ENCODE measurements at regions not wholly inside any gene's neighbourhood (a gene's known extent, or its start where the extent isn't known, plus 50 kb on each side); places are given as distances from the start of the nearest gene placed in this dataset.

- Histone ChIP-seq H2AFZ (ENCODE audit: control insufficient read depth, low read length) (no peak overlapping the region), H3K27ac (ENCODE audit: control insufficient read depth, insufficient read depth, low read length) (no peak overlapping the region), H3K4me2 (ENCODE audit: control insufficient read depth, extremely low read depth, insufficient read depth, low read depth, low read length) (no peak overlapping the region), H3K36me3 (ENCODE audit: control insufficient read depth in 2 of 2, extremely low read depth in 1 of 2, insufficient read depth in 2 of 2, low read length in 2 of 2) (no peaks in the 10 kb centered on the region), H3K9me1 (ENCODE audit: control insufficient read depth, extremely low read depth, insufficient read depth, low read length) (no peaks in the 10 kb centered on the region), H3K79me2 (ENCODE audit: control insufficient read depth, insufficient read depth, low read length) (no peaks in the 10 kb centered on the region), H3K27me3 (ENCODE audit: control insufficient read depth, extremely low read depth, insufficient read depth, low read length) (no peaks in the 10 kb centered on the region), H3K4me3 (ENCODE audit: control insufficient read depth in 2 of 3, extremely low read depth in 1 of 3, insufficient read depth in 2 of 3, low read depth in 1 of 3, low read length in 3 of 3) (no peak overlapping the region), H3K9ac (ENCODE audit: control insufficient read depth, extremely low read depth, insufficient read depth, low read length) (no peak overlapping the region), H3K9me3 (ENCODE audit: control insufficient read depth, low read depth, low read length) (no peaks in the 10 kb centered on the region), H4K20me1 (ENCODE audit: control insufficient read depth, extremely low read depth, insufficient read depth, low read length) (no peaks in the 10 kb centered on the region), H3K4me1 (ENCODE audit: control insufficient read depth, extremely low read depth, insufficient read depth, low read length) (no peaks in the 10 kb centered on the region)
- DNase-seq (ENCODE audit: low read depth, low spot score) (no peak), FAIRE-seq (no peak)
- dilution Hi-C loops (cut with MboI; ENCODE audit: extremely low pct_ligation_motif_present, low sequenced_read_pairs) = no loop called here
- no peak for TF ChIP-seq EZH2 (IDR thresholded peaks at IDR 0.05; ENCODE audit: low read length)
These were observed 1787.9 kb upstream of the WWC1 start for GRCh38 chr5:166503506-166503905.

GRCh38 chr5:166505067-166505466 lies 1786.4 kb upstream of the WWC1 start:
- H2AFZ ChIP-seq (ENCODE audit: control insufficient read depth, low read length) = no peak overlapping the region
- DNase-seq (ENCODE audit: low read depth, low spot score) = no peak
- no peak overlapping the region for H3K9ac ChIP-seq (ENCODE audit: control insufficient read depth, extremely low read depth, insufficient read depth, low read length)
- H3K9me1 ChIP-seq (ENCODE audit: control insufficient read depth, extremely low read depth, insufficient read depth, low read length) = no peaks in the 10 kb centered on the region
- H3K36me3 ChIP-seq (ENCODE audit: control insufficient read depth in 2 of 2, extremely low read depth in 1 of 2, insufficient read depth in 2 of 2, low read length in 2 of 2) = no peaks in the 10 kb centered on the region
- dilution Hi-C loops (cut with MboI; ENCODE audit: extremely low pct_ligation_motif_present, low sequenced_read_pairs) = no loop called here
- no peak overlapping the region for H3K4me2 ChIP-seq (ENCODE audit: control insufficient read depth, extremely low read depth, insufficient read depth, low read depth, low read length)
- no peaks in the 10 kb centered on the region for H3K27me3 ChIP-seq (ENCODE audit: control insufficient read depth, extremely low read depth, insufficient read depth, low read length)
- no peaks in the 10 kb centered on the region for H3K9me3 ChIP-seq (ENCODE audit: control insufficient read depth, low read depth, low read length)
- no peak for FAIRE-seq
- H3K79me2 ChIP-seq (ENCODE audit: control insufficient read depth, insufficient read depth, low read length) = no peaks in the 10 kb centered on the region
- H3K4me1 ChIP-seq (ENCODE audit: control insufficient read depth, extremely low read depth, insufficient read depth, low read length) = no peaks in the 10 kb centered on the region
- TF ChIP-seq EZH2 (IDR thresholded peaks at IDR 0.05; ENCODE audit: low read length) = no peak
- no peak overlapping the region for H3K4me3 ChIP-seq (ENCODE audit: control insufficient read depth in 2 of 3, extremely low read depth in 1 of 3, insufficient read depth in 2 of 3, low read depth in 1 of 3, low read length in 3 of 3)
- no peaks in the 10 kb centered on the region for H4K20me1 ChIP-seq (ENCODE audit: control insufficient read depth, extremely low read depth, insufficient read depth, low read length)
- H3K27ac ChIP-seq (ENCODE audit: control insufficient read depth, insufficient read depth, low read length) = no peak overlapping the region

- H3K27ac ChIP-seq (ENCODE audit: control insufficient read depth, insufficient read depth, low read length) = no peak overlapping the region
- no peak overlapping the region for H2AFZ ChIP-seq (ENCODE audit: control insufficient read depth, low read length)
- H3K4me3 ChIP-seq (ENCODE audit: control insufficient read depth in 2 of 3, extremely low read depth in 1 of 3, insufficient read depth in 2 of 3, low read depth in 1 of 3, low read length in 3 of 3) = no peak overlapping the region
- H3K9ac ChIP-seq (ENCODE audit: control insufficient read depth, extremely low read depth, insufficient read depth, low read length) = no peak overlapping the region
- H3K4me2 ChIP-seq (ENCODE audit: control insufficient read depth, extremely low read depth, insufficient read depth, low read depth, low read length) = no peak overlapping the region
- H3K27me3 ChIP-seq (ENCODE audit: control insufficient read depth, extremely low read depth, insufficient read depth, low read length) = no peaks in the 10 kb centered on the region
- DNase-seq (ENCODE audit: low read depth, low spot score) = no peak
- H3K79me2 ChIP-seq (ENCODE audit: control insufficient read depth, insufficient read depth, low read length) = no peaks in the 10 kb centered on the region
- H3K9me3 ChIP-seq (ENCODE audit: control insufficient read depth, low read depth, low read length) = no peaks in the 10 kb centered on the region
- H4K20me1 ChIP-seq (ENCODE audit: control insufficient read depth, extremely low read depth, insufficient read depth, low read length) = no peaks in the 10 kb centered on the region
- H3K36me3 ChIP-seq (ENCODE audit: control insufficient read depth in 2 of 2, extremely low read depth in 1 of 2, insufficient read depth in 2 of 2, low read length in 2 of 2) = no peaks in the 10 kb centered on the region
- dilution Hi-C loops (cut with MboI; ENCODE audit: extremely low pct_ligation_motif_present, low sequenced_read_pairs) = no loop called here
- no peak for TF ChIP-seq EZH2 (IDR thresholded peaks at IDR 0.05; ENCODE audit: low read length)
- TF ChIP-seq CTCF (optimal IDR thresholded peaks at IDR 0.05 in 1 of 3, IDR thresholded peaks at IDR 0.05 in 1 of 3, conservative IDR thresholded peaks at IDR 0.05 in 1 of 3; ENCODE audit: extremely low read depth in 1 of 3, insufficient read depth in 2 of 3, low read length in 3 of 3) = no peak
- FAIRE-seq = no peak
- no peaks in the 10 kb centered on the region for H3K4me1 ChIP-seq (ENCODE audit: control insufficient read depth, extremely low read depth, insufficient read depth, low read length)
- H3K9me1 ChIP-seq (ENCODE audit: control insufficient read depth, extremely low read depth, insufficient read depth, low read length) = no peaks in the 10 kb centered on the region
These were observed 1785.9 kb upstream of the WWC1 start for GRCh38 chr5:166505544-166505943.

All from keratinocyte (primary cell).